ENCODE measurements at regions not wholly inside any gene's neighbourhood (a gene's known extent, or its start where the extent isn't known, plus 50 kb on each side); places are given as distances from the start of the nearest gene placed in this dataset.

DNA sequence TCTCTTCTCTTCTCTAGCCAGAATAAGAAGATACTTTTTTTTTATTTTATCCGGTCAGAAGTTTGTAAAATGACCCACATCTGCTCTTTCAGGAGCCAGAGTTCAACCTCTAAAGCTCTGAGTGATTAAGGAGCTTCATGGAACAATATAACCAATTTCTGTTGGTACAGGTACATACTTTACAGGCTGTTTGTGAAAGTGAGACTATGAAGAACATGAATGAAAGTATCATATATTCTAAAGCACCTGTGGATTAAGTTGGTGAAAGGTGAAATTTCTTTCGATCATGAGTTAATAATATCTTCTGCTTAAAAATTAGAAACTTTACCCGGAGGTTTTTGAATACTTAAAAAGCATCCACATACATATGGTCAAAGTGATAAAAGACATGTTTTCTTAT, 65.2 kb downstream of the DMRT2 start:
- H3K4me3 ChIP-seq, result no peak overlapping the region
- ATAC-seq (ENCODE audit: low FRiP score in 2 of 2) (no peak), DNase-seq (no peak)
- H3K4me1 ChIP-seq, result no peaks in the 10 kb centered on the region
- no peaks in the 10 kb centered on the region for H3K9me3 ChIP-seq
- no peak overlapping the region for H3K27ac ChIP-seq
- WGBS, 2 donors, result 78 to 86% methylated on average over 3 of the region's 3 CpGs
- TF ChIP-seq POLR2A (IDR thresholded peaks at IDR 0.05), result no peak
- H3K27me3 ChIP-seq, result no peaks in the 10 kb centered on the region
- H3K36me3 ChIP-seq, result no peaks in the 10 kb centered on the region

DNA sequence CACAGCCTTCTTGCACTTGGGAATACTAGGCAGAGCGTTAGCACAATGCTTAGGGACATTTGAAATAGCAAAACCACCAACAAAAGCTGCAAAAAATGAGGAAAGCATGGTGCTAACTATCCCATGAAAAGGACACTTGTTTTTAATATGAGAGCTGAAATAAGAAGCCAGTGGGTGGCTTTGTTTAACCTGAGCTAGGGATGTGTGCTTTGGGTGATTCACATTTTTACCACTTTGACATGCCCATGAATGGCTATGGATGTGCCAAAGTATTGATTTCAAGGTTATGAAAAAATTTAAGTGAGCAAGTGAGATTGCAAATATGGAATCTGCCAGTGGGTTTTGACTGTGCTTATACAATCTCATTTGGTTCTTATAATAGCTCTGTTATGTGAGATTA, 67.3 kb downstream of the DMRT2 start:
- no peak for DNase-seq
- Histone ChIP-seq H3K36me3 (no peaks in the 10 kb centered on the region), H3K27ac (no peak overlapping the region), H3K9me3 (no peaks in the 10 kb centered on the region), H3K27me3 (no peaks in the 10 kb centered on the region), H3K4me3 (no peak overlapping the region), H3K4me1 (no peaks in the 10 kb centered on the region)
- TF ChIP-seq, protein P1, sequence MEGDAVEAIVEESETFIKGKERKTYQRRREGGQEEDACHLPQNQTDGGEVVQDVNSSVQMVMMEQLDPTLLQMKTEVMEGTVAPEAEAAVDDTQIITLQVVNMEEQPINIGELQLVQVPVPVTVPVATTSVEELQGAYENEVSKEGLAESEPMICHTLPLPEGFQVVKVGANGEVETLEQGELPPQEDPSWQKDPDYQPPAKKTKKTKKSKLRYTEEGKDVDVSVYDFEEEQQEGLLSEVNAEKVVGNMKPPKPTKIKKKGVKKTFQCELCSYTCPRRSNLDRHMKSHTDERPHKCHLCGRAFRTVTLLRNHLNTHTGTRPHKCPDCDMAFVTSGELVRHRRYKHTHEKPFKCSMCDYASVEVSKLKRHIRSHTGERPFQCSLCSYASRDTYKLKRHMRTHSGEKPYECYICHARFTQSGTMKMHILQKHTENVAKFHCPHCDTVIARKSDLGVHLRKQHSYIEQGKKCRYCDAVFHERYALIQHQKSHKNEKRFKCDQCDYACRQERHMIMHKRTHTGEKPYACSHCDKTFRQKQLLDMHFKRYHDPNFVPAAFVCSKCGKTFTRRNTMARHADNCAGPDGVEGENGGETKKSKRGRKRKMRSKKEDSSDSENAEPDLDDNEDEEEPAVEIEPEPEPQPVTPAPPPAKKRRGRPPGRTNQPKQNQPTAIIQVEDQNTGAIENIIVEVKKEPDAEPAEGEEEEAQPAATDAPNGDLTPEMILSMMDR (IDR thresholded peaks at IDR 0.05), result no peak
- TF ChIP-seq EP300 (IDR thresholded peaks at IDR 0.05) (no peak), POLR2A (IDR thresholded peaks at IDR 0.05) (no peak)
- 70 to 73% methylated on average over 1 of the region's 1 CpG for WGBS, 2 donors
- no peak for ATAC-seq (ENCODE audit: low FRiP score in 2 of 2)

DNA sequence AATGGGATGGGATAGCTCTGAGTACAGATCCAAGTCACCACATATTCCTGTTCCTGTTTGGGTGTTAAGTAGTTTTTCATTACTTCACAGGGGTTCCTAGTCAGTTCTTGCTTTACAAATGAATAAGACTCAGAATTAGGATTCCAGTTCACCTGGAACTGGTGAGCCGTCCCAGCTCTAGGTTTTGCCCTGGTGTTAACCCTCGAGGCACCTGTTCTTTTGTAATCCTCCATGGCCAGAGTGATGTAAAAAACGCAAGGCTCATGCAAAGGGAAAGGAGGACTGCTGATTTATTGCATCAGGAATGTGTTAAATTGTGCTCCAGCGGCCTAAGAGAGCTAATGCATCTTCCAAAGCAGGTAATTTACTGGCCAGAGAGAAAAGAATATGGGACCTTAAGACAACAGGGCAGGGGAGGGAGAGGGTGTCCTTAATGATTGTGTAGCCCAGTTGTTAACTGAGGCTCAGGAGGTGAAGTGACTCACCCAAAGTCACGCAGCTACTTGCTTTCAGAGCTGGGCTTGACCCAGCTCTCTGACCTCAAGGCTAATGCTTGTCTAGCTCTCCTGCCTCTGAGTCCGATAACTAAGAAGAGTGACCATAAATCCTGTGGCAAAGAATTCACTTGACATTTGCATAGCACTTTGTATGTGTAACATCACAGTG, 70.5 kb downstream of the DMRT2 start:
- ATAC-seq (ENCODE audit: low FRiP score in 2 of 2) (no peak), DNase-seq (no peak)
- no peaks in the 10 kb centered on the region for H3K9me3 ChIP-seq
- no peak overlapping the region for H3K27ac ChIP-seq
- no peaks in the 10 kb centered on the region for H3K36me3 ChIP-seq
- no peak for TF ChIP-seq POLR2AphosphoS5 (IDR thresholded peaks at IDR 0.05)
- TF ChIP-seq EP300 (IDR thresholded peaks at IDR 0.05), result no peak
- no peak for TF ChIP-seq POLR2A (IDR thresholded peaks at IDR 0.05)
- TF ChIP-seq, protein P1 (IDR thresholded peaks at IDR 0.05), result no peak
- no peaks in the 10 kb centered on the region for H3K4me1 ChIP-seq
- H3K27me3 ChIP-seq, result no peaks in the 10 kb centered on the region
- H3K4me3 ChIP-seq, result no peak overlapping the region
- 60 to 63% methylated on average over 6 of the region's 6 CpGs for WGBS, 2 donors

DNA sequence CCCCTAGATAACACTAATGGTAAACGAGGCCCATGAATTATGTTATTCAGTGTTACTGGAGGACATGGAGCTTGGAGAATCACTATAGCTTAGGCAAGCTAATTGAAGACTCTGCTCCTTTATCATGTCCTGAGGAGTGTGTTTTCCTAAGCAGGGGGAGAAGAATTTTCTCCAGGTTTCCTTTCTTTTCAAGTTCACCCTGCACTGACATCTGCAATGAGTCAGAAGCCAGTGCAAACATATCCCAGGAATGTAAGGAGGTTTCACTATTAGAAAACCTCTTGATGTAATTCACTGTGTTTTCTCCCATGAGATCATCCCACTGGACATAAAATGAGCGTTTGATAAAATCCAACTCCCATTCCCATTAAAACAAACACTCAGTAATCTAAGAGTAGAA, 75.6 kb downstream of the DMRT2 start:
- Histone ChIP-seq H3K27me3 (no peaks in the 10 kb centered on the region), H3K27ac (no peak overlapping the region), H3K9me3 (no peaks in the 10 kb centered on the region), H3K4me1 (no peaks in the 10 kb centered on the region), H3K36me3 (no peaks in the 10 kb centered on the region), H3K4me3 (no peak overlapping the region)
- 54 to 57% methylated on average over 2 of the region's 2 CpGs for WGBS, 2 donors
- no peak for TF ChIP-seq POLR2AphosphoS5 (IDR thresholded peaks at IDR 0.05)
- TF ChIP-seq, protein P1 (IDR thresholded peaks at IDR 0.05), result no peak
- no peak for TF ChIP-seq EP300 (IDR thresholded peaks at IDR 0.05)
- TF ChIP-seq POLR2A (IDR thresholded peaks at IDR 0.05), result no peak
- ATAC-seq (ENCODE audit: low FRiP score in 2 of 2) (peak in 1 of 2 donors; percentile 32), DNase-seq (no peak)

DNA sequence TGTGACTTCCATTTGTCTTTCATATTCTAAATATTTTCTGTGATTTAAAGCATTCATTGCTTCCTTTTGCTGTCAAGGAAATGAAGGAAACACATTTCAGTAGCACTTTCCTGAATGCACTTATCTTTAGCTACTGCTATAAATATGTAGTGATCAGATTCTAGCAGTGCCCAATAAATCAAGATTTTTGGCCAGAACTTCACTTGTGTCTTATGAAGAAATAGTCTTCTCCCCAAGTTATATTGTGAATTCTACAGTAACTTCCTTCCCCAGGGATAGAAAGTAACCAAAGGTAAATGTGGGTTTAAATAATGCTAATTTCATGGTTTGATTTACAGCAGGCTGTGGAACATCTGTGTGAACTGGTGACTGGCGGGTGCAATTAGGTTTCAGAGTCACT, 77.9 kb downstream of the DMRT2 start:
- H3K36me3 ChIP-seq, result no peaks in the 10 kb centered on the region

More for the DNA sequence above, 77.9 kb downstream of the DMRT2 start:
- no peak for DNase-seq
- no peak overlapping the region for H3K27ac ChIP-seq
- TF ChIP-seq POLR2AphosphoS5 (IDR thresholded peaks at IDR 0.05), result no peak
- TF ChIP-seq POLR2A (IDR thresholded peaks at IDR 0.05), result no peak
- TF ChIP-seq EP300 (IDR thresholded peaks at IDR 0.05), result no peak
- TF ChIP-seq, protein P1 (IDR thresholded peaks at IDR 0.05), result no peak
- H3K27me3 ChIP-seq, result no peaks in the 10 kb centered on the region
- no peak overlapping the region for H3K4me3 ChIP-seq
- 62 to 72% methylated on average over 1 of the region's 1 CpG for WGBS, 2 donors
- H3K4me1 ChIP-seq, result no peaks in the 10 kb centered on the region
- ATAC-seq (ENCODE audit: low FRiP score in 2 of 2), result no peak
- no peaks in the 10 kb centered on the region for H3K9me3 ChIP-seq
